SIG-M5 treated with dmso at 0.1 percent for 504 hours (cell line): ENCODE measurements at regions not wholly inside any gene's neighbourhood (a gene's known extent, or its start where the extent isn't known, plus 50 kb on each side); places are given as distances from the start of the nearest gene placed in this dataset.
"Not testable (repeated sequence)": the region's sequence is repeated elsewhere in the genome, so short reads cannot be mapped to it uniquely, and the experiment has no call there.

Source experiments
- DNase-seq: peaks from one replicate; lab custom pipeline; 2025; ENCODE audit not compliant: unreplicated experiment; lab: John Stamatoyannopoulos, UW

DNA sequence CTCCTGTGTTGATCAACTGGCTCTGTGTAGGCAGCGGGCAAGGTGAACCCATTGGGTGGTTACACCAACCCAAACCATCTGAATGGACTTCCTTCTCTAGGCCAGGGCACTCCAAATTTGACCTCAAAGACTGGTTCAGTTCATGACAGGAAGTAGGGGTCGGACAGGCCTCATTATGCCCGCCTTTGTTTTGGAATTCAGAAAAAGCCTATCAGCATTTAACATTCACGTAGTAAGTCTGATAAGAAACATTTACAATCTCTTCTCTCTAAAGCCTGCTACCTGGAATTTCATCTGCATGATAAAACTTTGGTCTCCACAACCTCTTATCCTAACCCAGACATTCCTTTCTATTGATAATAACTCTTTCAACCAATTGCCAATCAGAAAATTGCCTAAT is 97.1 kb upstream of the ETV3 start:
- no peak for DNase-seq

DNA sequence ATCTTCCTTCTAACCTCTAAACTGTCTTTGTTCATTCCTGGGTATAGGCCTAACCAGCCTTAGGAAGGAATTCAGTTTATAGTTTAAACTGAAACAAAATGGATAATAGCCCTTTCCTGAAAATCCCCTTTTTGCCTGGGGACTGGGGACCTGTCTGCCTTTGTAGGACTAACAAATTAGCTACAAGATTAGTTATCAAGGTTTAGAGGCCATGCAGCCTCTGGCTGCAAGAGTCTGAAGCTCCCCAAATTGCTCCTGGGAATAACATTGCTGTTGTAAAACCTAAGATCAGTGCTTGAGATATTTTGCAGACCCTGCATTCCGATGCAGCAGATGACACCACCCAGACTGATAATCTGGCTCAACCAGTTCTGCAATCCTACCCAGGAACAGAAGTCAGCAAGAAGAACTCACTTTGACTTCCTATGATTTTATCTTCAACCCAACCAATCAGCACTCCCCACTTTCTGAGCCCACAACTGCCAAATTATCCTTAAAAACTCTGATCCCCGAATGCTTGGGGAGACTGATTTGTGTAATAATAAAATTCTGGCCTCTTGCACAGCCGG is 96.6 kb upstream of the ETV3 start:
- DNase-seq, result no peak

DNA sequence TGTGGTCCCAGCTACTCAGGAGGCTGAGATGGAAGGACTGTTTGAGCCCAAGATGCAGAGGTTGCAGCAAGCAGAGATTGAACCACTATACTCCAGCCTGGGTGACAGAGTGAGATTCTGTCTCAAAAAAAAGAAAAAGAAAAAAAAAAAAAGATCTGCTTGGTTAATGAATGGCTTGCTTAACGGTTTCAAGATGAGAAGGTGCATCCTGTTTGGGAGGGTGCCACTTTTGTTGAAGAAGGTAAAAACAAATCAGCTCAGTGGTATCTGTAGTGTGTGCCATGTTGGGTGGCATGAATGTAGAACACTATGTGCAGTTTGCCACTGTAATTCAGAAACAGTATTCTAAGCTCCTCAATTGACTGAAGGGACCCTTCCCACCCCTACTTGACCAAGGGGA is 94.9 kb upstream of the ETV3 start:
- no peak for DNase-seq

DNA sequence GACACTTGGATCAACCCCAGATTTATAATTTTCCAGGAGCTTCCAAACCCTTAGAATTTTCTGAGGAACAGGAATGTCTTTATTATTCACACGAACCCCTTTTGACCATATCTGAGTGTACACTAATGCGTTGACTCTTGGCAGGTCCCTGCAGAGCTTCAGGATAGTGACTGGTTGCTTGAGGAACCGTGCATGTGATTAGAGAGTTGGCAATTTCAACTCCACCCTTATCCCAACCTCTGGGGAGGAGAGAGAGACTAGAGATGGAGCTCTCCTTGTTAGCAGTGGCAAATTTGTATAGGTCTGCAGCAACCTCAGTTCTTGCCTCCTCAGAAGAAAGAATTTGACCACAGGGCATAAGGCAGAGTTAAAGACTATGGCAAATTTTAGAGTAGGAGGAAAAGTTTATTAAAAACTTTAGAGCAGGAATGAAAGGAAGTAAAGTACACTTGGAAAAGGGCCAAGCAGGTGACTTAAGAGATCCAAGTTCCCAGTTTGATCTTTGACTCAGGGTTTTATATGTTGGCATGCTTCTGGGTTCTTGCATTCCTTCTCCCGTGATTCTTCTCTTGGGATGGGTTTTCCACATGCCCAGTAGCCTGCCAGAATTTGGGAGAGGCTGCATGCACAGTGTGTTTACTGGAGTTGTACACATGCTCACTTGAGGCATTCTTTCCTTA is 93.8 kb upstream of the ETV3 start:
- DNase-seq, result no peak

DNA sequence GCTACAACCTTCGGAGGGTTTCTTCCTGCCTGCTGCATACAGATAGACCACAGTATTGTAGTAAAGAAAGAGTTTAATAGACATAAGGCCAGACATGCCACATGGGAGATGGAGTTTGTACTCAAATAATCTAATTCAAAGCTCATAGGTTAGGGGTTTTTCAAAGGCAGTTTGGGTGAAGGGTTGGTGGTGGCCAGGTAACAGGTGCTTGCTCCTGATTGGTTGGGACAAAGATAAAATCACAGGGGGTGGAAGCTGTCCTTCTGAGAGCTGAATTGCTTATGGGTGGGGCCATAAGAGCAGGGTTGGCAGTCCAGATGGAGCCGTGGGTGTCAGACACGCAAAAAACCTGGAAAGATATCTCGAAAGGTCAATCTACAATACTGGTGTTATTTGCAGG is 92.3 kb upstream of the ETV3 start:
- DNase-seq, result no peak

DNA sequence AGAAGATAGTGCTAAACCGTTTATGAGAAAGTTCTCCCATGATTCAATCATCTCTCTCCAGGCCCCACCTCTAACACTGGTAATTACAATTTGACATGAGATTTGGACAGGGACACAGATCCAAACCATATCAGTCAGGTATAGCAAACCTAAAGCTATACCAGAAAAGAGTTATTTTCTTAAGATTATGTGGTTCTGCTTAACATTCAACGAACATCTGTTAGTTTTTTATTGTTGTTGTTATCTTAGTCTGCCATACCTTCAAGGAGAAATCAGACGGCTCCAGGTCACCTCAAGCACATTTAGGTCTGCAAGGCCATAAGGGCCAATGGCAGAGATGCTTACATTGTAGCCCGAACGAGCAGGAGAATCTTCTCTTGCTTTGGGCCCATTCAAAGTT is 89.5 kb upstream of the ETV3 start:
- DNase-seq, result no peak

DNA sequence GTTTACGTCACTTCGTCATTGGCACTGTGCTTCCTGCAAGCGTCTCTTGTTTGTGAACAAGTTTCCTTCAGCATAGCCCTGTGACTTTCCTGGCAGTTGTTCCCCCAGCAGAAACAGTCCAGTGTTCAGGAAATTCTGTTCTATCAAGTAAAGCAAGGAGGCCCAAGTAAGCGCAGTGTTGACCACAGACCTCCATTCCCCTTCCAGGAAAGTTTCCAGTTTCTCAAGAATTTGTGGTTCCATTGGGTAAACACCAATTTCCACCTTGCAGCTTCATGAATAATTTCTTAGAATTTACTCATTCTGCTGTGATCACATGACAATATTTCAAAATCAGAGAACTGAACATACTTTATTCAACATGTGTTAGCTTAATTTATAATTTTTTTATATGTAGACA is 88.5 kb upstream of the ETV3 start:
- DNase-seq, result no peak

DNA sequence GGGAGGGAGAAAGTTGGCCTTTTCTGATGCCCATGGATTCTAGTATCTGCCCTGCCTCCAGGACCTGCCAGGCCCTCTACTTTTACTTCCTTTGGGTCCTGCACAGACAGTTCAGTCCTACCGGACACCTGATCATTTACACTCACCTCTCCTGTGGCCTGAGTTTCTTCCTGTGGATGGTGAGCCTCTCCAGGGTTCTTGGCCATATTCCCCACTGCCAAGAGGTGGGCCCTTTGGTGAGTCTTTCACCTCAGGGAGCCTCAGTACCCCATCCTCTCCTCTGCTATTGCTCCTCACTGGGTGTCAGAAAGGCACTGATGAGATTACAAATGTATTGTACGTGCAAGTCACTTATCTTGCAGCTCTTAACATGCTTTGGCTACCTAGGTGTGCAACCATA is 81.4 kb upstream of the ETV3 start:
- DNase-seq, result no peak

DNA sequence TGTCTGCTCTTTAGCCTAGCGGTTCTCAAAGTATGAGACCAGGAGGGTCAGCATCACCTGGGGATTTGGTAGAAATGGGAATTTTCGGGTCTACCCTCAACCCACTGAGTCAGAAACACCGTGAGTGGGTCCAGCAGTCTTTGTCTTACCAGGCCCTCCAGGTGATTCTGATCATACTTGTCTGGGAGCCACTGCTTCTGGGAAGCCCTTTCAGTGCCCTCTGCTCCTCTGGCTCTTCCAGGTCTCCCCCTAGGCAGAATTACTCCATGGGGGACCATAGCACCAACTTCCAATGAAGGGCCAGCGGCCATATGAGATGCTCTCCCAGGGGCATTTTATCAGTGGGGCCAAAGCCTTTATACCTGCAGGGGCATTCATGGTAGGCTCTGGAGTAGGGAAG is 81.0 kb upstream of the ETV3 start:
- no peak for DNase-seq

DNA sequence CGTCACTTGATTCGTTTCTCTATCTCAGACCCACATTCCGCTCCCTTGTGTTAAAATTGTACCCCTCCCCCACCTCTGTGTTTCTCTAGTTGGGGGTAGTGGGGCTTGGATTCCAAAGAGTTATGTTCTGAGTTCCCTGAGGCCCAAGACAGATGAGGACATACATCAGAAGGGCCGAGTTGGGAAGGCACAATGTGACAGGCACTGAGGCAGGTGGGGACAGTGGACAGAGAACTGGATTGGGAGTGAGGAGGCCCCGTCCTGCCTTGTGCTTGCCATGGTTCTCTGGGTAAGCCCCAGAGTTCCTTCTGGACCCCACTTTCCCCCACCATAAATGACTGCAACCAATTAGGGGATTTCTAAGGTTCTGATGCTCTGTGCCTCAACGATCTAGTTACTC is 80.5 kb upstream of the ETV3 start:
- no peak for DNase-seq

DNA sequence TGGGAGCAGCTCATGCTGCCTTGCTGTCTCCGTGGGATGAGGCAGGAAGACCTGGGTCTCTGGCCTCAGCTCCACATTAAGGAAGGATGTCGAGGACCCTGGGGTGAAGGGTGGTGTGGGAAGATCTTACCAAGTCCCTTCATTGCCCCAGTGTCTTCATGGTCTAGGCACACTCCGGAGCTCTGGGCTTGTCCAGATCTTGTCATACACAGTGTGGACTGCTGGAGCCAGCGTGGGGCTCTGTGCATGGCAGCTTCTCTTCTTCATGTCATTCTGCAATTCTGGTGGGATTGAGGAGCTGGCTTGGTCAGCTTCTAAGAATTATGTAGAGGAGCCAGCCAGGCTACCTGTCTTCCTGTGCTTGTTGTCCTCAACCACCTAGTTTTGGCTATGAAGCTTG is 79.3 kb upstream of the ETV3 start:
- no peak for DNase-seq

DNA sequence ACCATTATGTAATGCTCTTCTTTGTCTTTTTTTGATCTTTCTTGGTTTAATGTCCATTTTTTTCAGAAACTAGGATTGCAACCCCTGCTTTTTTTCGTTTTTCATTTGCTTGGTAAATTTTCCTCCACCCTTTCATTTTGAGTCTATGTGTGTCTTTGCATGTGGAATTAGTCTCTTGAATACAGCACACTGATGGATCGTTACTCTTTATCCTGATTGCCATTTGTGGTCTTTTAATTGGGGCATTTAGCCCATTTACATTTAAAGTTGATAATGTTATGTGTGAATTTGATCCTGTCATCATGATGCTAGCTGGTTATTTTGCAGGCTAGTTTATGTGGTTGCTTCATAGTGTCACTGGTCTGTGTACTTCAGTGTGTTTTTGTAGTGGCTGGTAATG is 75.6 kb upstream of the ETV3 start:
- no peak for DNase-seq

DNA sequence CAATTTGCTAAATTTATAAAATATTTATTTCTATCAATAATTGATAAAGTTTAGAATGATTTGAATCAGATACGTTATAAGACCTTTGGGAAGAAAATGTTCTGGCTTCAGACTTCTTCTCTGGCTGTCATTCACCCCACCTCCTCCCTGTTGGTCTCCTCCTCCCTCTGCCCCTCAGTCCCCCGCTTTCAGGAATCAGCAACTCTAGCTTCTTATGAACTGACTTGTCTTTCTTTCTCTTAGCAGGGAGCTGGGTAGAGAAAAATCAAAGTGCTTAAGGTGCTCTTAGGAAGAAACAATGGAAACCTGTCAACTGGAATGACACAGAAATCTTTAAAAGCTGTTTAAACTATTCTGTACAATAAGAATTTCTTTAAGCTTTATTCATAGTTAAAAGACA is 71.3 kb upstream of the ETV3 start:
- no peak for DNase-seq

DNA sequence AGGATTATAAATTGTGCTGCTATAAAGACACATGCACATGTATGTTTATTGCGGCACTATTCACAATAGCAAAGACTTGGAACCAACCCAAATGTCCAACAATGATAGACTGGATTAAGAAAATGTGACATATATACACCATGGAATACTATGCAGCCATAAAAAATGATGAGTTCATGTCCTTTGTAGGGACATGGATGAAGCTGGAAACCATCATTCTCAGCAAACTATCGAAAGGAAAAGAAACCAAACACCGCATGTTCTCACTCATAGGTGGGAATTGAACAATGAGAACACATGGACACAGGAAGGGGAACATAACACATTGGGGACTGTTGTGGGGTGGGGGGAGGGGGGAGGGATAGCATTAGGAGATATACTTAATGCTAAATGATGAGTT is 67.8 kb upstream of the ETV3 start:
- not testable (repeated sequence) for DNase-seq

DNA sequence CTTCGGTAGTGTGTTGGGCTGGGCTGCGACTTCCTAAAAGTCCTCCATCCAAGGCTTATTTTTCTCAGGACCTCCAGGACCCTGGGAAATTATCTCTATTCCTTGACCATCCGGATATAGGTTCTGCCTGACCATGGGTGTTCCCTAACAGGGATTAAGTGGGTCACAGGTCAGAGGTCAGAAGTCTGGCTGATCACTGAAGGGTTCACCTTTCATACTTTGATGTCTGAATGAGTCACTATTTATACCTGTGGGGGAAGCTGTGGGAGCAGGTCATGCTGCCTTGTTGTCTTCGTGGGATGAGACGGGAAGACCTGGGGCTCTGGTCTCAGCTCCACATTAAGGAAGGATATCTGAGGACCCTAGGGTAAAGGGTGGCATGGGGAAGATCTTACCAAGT is 65.0 kb upstream of the ETV3 start:
- no peak for DNase-seq

DNA sequence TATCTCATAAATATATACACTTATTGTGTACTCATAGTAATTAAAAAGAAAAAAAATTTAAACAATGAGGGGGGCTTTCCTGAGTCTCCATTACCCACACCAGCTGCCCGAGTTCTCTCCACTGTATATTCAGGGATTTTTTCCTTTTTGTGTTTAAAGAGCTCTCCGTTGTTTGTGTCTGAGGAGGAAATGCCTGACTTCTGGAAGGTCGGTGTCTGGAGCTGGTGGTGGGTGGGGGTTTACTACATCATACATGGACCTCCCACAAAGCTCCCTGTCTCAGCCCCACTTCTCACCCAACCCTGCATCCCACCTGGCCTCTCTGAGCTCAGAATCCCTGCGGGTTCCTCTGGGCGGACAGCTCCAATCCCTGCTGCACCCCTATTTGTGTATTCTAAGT is 64.1 kb upstream of the ETV3 start:
- no peak for DNase-seq

DNA sequence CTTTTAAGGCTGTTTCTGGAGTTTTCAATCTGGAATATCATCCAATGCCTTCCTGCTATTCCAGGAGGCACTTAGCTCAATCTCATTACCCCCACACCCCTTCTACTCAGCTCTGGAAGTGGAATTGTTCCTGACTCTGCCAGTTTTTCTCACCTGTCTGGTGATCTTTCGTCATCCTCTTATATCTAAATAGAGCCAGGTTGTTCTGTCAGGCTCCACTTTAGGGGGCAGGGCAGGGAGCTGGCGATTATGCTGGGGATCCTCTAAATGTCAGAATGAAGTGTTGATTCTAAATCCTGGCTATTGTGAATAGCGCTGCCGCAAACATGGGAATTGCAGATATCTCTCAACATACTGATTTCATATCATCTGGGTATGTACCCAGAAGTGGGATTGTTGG is 63.6 kb upstream of the ETV3 start:
- no peak for DNase-seq

DNA sequence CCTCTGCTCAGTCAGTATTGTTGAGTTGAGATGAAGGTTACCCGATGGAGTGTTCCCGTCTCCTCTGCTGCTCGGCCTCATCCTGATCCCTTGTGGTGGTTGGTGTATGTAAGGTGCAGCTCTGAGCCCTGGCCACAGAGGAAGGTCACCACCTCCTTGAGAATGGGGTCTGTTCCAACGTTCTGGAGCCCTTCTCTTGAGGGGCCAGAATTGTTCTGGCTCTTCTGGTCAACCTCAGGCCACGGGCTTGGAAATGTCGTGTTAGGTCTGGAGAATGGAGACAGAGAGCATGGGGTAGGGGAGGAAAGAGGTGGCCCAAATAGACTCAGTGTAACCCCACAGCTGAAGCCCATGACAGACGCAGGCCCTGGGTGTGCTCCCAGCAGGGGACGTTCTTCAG is 62.3 kb upstream of the ETV3 start:
- DNase-seq, result no peak

DNA sequence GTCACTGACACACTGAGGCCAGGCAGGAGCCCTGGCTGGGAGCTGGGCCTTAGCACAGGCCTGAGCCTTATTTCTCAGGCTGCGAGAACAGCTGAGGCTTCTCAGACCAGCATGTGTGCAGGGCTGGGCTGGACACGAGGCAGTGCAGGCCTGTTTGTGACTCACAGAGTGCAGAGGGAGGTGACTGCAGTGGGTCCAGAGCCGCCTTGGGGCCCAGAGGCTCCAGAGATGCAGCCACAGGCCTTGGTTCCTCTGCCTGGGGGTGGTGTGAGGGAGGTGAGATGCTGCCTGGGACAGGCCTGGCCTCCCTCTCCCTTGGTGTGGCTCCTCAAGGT is 61.2 kb upstream of the ETV3 start:
- no peak for DNase-seq

DNA sequence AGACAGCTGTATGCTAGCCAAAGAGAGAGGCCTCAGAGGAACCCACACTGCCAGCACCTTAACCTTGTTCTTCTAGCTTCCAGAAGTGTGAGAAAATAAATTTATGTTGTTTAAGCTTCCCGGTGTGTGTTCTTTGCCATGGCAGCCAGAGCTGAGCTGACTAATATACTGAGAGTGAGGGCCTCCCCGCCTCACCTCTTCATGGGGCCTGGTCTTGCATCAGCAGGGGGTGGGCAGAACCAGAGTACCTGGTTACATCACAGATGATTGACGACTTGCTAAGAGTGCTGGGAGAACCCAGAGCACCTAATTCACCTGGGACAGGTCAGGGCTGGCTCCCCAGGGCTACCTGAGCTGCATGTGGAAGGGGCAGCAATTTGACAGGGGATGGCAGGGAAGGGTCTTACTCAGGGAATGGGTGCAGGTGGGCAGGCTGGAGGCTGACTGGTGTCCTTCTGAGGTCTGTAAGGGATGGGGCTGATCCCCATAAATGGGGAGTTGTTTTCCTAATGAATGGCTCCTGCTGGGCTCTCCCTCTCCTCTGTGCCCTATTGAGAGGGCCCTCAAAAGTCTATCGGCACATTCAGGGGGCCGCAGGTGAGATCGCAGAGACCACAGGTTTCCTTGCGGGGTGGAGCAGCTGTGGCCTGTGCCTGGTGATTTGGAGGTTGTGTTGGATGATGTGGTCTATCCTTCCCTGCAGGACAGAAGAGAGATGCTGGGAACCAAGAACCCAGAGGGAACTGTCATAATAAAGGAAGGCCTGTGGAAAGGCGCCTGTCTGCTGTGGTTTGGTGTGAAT is 60.6 kb upstream of the ETV3 start:
- DNase-seq, result no peak

DNA sequence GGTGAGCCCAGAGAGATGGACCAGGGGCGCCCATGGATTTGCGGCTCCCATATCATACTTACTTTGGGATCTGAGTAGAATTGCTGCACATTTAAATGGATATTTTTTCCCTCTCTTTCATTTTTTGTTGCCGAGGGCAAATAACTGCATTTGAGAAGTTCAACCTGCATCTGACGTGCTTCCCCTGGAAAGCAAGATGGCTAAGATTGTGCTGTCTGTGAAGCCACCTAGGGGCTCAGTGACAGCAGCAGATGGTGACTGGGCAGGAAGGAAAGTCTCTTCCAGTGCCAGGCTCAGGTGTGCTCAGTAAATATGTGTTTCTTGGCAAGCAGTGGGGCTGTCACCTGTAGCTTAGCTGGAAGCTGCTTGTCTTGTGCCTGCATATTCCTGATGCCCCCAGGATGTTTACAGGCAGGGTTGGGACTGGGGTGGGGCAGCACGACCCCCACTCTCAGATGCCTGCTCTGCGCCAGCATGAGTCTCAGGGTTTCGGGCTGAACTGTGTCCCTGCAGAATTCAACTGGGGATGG is 59.8 kb upstream of the ETV3 start:
- no peak for DNase-seq

DNA sequence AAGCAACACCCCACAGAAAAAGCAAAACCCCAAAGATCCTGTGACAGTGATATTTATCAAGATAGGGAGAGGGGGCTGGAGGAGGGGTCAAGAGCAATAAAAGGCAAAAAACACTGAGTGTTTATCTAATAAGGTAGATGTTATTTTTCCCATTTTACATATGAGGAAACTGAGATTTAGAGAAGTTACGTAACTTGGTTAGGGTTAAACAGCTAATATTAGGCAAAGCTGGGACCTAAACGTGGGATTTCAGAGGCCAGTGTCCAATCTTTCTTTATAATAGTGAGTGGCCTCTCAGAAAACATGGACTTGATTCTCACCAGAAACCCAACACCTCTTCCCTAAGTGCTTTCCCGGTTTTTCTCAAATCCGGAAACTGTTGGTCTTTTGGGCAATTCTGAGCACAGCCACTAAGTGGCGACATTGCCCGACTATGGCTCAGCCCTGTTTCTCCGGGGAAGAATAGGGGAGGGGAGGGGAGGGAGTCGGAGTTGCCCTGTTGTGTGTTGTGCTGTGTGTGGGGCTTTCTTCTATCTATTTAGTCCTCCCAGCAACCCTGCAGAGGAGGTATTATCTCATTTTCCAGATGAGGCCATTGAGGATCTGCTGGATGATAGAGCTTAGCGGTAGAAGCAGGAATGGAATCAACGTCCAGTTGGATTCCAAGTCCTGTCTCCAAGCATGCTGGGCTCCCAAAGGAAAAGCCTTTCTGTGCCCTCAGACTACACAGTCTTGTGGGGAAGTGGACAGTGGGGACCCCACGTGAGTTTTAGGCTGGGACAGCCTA is 58.7 kb upstream of the ETV3 start:
- DNase-seq, result not testable (repeated sequence)
